ENCODE measurements at regions not wholly inside any gene's neighbourhood (a gene's known extent, or its start where the extent isn't known, plus 50 kb on each side); places are given as distances from the start of the nearest gene placed in this dataset.
"Not testable (repeated sequence)": the region's sequence is repeated elsewhere in the genome, so short reads cannot be mapped to it uniquely, and the experiment has no call there.

- no peak for TF ChIP-seq CTCF (IDR thresholded peaks at IDR 0.05; ENCODE audit: partially characterized antibody, unreplicated experiment)
- no peaks in the 10 kb centered on the region for H3K36me3 Mint-ChIP-seq (ENCODE audit: unreplicated experiment)
- H3K4me1 Mint-ChIP-seq (ENCODE audit: low read depth, unreplicated experiment) = no peaks in the 10 kb centered on the region
- DNase-seq = no peak
- no peak overlapping the region for H3K4me3 Mint-ChIP-seq (ENCODE audit: unreplicated experiment)
- H3K27ac Mint-ChIP-seq (ENCODE audit: unreplicated experiment) = no peak overlapping the region
- H3K9me3 Mint-ChIP-seq (ENCODE audit: unreplicated experiment) = no peaks in the 10 kb centered on the region
- no peaks in the 10 kb centered on the region for H3K27me3 Mint-ChIP-seq (ENCODE audit: unreplicated experiment)
These were observed 803.6 kb upstream of the ADGRL3 start for GRCh38 chr4:60396341-60397049.

- Mint-ChIP-seq H3K27ac (ENCODE audit: unreplicated experiment) (no peak overlapping the region), H3K9me3 (ENCODE audit: unreplicated experiment) (no peaks in the 10 kb centered on the region)
These were observed 799.5 kb upstream of the ADGRL3 start for GRCh38 chr4:60400593-60400992.

GRCh38 chr4:60404027-60404426 lies 796.1 kb upstream of the ADGRL3 start:
- TF ChIP-seq CTCF (IDR thresholded peaks at IDR 0.05; ENCODE audit: partially characterized antibody, unreplicated experiment) = no peak
- no peak overlapping the region for H3K4me3 Mint-ChIP-seq (ENCODE audit: unreplicated experiment)
- no peaks in the 10 kb centered on the region for H3K4me1 Mint-ChIP-seq (ENCODE audit: low read depth, unreplicated experiment)
- H3K36me3 Mint-ChIP-seq (ENCODE audit: unreplicated experiment) = peaks cover 5% of the 10 kb centered on the region
- DNase-seq = no peak
- no peaks in the 10 kb centered on the region for H3K9me3 Mint-ChIP-seq (ENCODE audit: unreplicated experiment)
- H3K27me3 Mint-ChIP-seq (ENCODE audit: unreplicated experiment) = no peaks in the 10 kb centered on the region
- no peak overlapping the region for H3K27ac Mint-ChIP-seq (ENCODE audit: unreplicated experiment)

More at GRCh38 chr4:60400593-60400992, 799.5 kb upstream of the ADGRL3 start:
- H3K36me3 Mint-ChIP-seq (ENCODE audit: unreplicated experiment) = no peaks in the 10 kb centered on the region
- TF ChIP-seq CTCF (IDR thresholded peaks at IDR 0.05; ENCODE audit: partially characterized antibody, unreplicated experiment) = no peak
- H3K4me3 Mint-ChIP-seq (ENCODE audit: unreplicated experiment) = no peak overlapping the region
- DNase-seq = no peak
- no peaks in the 10 kb centered on the region for H3K4me1 Mint-ChIP-seq (ENCODE audit: low read depth, unreplicated experiment)
- H3K27me3 Mint-ChIP-seq (ENCODE audit: unreplicated experiment) = no peaks in the 10 kb centered on the region

GRCh38 chr4:60422439-60422838 lies 777.7 kb upstream of the ADGRL3 start:
- Mint-ChIP-seq H3K4me3 (ENCODE audit: unreplicated experiment) (no peak overlapping the region), H3K9me3 (ENCODE audit: unreplicated experiment) (no peaks in the 10 kb centered on the region), H3K27me3 (ENCODE audit: unreplicated experiment) (no peaks in the 10 kb centered on the region), H3K4me1 (ENCODE audit: low read depth, unreplicated experiment) (no peaks in the 10 kb centered on the region), H3K27ac (ENCODE audit: unreplicated experiment) (no peak overlapping the region), H3K36me3 (ENCODE audit: unreplicated experiment) (no peaks in the 10 kb centered on the region)
- no peak for TF ChIP-seq CTCF (IDR thresholded peaks at IDR 0.05; ENCODE audit: partially characterized antibody, unreplicated experiment)
- DNase-seq = no peak

DNA sequence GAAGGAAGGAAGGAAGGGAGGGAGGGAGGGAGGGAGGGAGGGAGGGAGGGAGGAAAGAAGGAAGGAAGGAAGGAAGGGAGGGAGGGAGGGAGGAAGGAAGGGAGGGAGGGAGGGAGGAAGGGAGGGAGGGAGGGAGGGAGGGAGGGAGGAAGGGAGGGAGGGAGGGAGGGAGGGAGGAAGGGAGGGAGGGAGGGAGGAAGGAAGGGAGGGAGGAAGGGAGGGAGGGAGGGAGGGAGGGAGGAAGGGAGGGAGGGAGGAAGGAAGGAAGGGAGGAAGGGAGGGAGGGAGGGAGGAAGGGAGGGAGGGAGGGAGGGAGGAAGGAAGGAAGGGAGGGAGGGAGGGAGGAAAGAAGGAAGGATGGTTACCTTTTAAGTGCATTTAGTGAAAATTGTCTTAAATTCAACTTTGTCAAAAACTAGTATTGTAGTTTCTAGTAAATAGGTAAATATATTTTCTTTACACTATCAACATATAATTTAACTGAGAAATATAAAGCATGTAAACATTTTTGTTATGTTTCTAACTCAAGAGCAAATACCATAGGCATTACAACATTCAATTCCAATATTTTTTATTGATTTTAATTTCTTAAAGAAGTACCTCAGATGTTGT lies 776.4 kb upstream of the ADGRL3 start:
- not testable (repeated sequence) for H3K4me3 Mint-ChIP-seq (ENCODE audit: unreplicated experiment); H3K27ac Mint-ChIP-seq (ENCODE audit: unreplicated experiment); DNase-seq; H3K27me3 Mint-ChIP-seq (ENCODE audit: unreplicated experiment); H3K36me3 Mint-ChIP-seq (ENCODE audit: unreplicated experiment); H3K4me1 Mint-ChIP-seq (ENCODE audit: low read depth, unreplicated experiment); H3K9me3 Mint-ChIP-seq (ENCODE audit: unreplicated experiment)
